ENCODE measurements at regions not wholly inside any gene's neighbourhood (a gene's known extent, or its start where the extent isn't known, plus 50 kb on each side); places are given as distances from the start of the nearest gene placed in this dataset.

DNA sequence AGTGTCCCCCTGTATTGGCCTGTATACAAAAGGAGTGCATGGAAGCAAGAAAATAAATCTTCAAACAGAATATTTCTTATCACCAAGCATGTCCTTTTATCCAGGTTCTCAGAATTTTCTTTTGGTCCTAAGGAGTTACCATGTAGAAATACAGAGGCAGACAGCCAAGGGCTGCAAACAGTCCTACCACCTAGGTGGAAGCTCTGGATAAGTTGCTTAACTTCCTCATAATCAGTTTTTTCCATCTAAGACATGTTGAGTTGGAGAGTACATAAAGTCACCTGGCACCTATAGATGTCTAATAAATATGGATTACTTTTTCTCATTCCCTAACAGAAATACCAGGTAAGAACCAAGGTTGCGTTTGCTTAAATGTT is 57.0 kb upstream of the BLID start:
- no peak for TF ChIP-seq POLR2AphosphoS5 (IDR thresholded peaks at IDR 0.05; ENCODE audit: low read depth, low read length)
- no peak for TF ChIP-seq POLR2A (IDR thresholded peaks at IDR 0.05; ENCODE audit: borderline replicate concordance, extremely low read depth, insufficient read depth, insufficient read length)
- TF ChIP-seq CEBPB (IDR thresholded peaks at IDR 0.05; ENCODE audit: low read depth), result no peak
- TF ChIP-seq, protein P1, sequence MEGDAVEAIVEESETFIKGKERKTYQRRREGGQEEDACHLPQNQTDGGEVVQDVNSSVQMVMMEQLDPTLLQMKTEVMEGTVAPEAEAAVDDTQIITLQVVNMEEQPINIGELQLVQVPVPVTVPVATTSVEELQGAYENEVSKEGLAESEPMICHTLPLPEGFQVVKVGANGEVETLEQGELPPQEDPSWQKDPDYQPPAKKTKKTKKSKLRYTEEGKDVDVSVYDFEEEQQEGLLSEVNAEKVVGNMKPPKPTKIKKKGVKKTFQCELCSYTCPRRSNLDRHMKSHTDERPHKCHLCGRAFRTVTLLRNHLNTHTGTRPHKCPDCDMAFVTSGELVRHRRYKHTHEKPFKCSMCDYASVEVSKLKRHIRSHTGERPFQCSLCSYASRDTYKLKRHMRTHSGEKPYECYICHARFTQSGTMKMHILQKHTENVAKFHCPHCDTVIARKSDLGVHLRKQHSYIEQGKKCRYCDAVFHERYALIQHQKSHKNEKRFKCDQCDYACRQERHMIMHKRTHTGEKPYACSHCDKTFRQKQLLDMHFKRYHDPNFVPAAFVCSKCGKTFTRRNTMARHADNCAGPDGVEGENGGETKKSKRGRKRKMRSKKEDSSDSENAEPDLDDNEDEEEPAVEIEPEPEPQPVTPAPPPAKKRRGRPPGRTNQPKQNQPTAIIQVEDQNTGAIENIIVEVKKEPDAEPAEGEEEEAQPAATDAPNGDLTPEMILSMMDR (IDR thresholded peaks at IDR 0.05 in 2 of 3, conservative IDR thresholded peaks at IDR 0.05 in 1 of 3; ENCODE audit: borderline replicate concordance in 1 of 3, insufficient read depth in 1 of 3, low read depth in 2 of 3, low read length in 2 of 3), result no peak
- TF ChIP-seq SRF (IDR thresholded peaks at IDR 0.05; ENCODE audit: low read depth), result no peak
- TF ChIP-seq SIN3A (IDR thresholded peaks at IDR 0.05; ENCODE audit: low read depth), result no peak
- TF ChIP-seq, protein P2, sequence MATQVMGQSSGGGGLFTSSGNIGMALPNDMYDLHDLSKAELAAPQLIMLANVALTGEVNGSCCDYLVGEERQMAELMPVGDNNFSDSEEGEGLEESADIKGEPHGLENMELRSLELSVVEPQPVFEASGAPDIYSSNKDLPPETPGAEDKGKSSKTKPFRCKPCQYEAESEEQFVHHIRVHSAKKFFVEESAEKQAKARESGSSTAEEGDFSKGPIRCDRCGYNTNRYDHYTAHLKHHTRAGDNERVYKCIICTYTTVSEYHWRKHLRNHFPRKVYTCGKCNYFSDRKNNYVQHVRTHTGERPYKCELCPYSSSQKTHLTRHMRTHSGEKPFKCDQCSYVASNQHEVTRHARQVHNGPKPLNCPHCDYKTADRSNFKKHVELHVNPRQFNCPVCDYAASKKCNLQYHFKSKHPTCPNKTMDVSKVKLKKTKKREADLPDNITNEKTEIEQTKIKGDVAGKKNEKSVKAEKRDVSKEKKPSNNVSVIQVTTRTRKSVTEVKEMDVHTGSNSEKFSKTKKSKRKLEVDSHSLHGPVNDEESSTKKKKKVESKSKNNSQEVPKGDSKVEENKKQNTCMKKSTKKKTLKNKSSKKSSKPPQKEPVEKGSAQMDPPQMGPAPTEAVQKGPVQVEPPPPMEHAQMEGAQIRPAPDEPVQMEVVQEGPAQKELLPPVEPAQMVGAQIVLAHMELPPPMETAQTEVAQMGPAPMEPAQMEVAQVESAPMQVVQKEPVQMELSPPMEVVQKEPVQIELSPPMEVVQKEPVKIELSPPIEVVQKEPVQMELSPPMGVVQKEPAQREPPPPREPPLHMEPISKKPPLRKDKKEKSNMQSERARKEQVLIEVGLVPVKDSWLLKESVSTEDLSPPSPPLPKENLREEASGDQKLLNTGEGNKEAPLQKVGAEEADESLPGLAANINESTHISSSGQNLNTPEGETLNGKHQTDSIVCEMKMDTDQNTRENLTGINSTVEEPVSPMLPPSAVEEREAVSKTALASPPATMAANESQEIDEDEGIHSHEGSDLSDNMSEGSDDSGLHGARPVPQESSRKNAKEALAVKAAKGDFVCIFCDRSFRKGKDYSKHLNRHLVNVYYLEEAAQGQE (IDR thresholded peaks at IDR 0.05; ENCODE audit: low read depth), result no peak
- TF ChIP-seq ZNF274 (IDR thresholded peaks at IDR 0.05; ENCODE audit: low read depth, low read length), result no peak
- TF ChIP-seq EZH2 (IDR thresholded peaks at IDR 0.05), result no peak
- TF ChIP-seq, protein P3, sequence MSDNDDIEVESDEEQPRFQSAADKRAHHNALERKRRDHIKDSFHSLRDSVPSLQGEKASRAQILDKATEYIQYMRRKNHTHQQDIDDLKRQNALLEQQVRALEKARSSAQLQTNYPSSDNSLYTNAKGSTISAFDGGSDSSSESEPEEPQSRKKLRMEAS (IDR thresholded peaks at IDR 0.05), result no peak

All from HCT116 (cell line).